Right lobe of liver (tissue), 6 donors: ENCODE measurements at regions not wholly inside any gene's neighbourhood (a gene's known extent, or its start where the extent isn't known, plus 50 kb on each side); places are given as distances from the start of the nearest gene placed in this dataset.

Experiments used
- ATAC-seq, 4 donors: fragments of 200-7000 bp; cut with Tn5 transposase; one replicate each; pipeline ENCODE4 v1.9.1; 2020; ENCODE audit warnings: mild to moderate bottlenecking in 4 of 4, moderate library complexity in 4 of 4
- DNase-seq, 3 donors: peaks; one replicate each; pipeline ENCODE4 v3.0.0-alpha.2; 2020
- H3K27ac ChIP-seq, 3 donors: fragments of 200-600 bp; one replicate each; pipeline ENCODE4 v1.8.0; 2022
- H3K27me3 ChIP-seq, 2 donors: fragments of 200-600 bp; one replicate each; pipeline ENCODE4 v1.8.0; 2022
- H3K36me3 ChIP-seq, 4 donors: fragments of 200-600 bp; sonication (generic) in 1 of 4; one replicate each; pipeline versions ENCODE4 v1.5.1 to v1.8.0; 2017 to 2022; ENCODE audit warnings: control low read depth in 1 of 4
- H3K4me1 ChIP-seq, 4 donors: fragments of 200-600 bp; sonication (generic) in 1 of 4; one replicate each; pipeline versions ENCODE4 v1.5.1 to v1.8.0; 2017 to 2022; ENCODE audit warnings: control low read depth in 1 of 4
- H3K4me3 ChIP-seq, 3 donors: fragments of 200-600 bp; one replicate each; pipeline ENCODE4 v1.8.0; 2022
- H3K9me3 ChIP-seq, 4 donors: fragments of 200-600 bp; sonication (generic) in 1 of 4; one replicate each; pipeline versions ENCODE4 v1.5.1 to v1.8.0; 2017 to 2022; ENCODE audit warnings: control low read depth in 1 of 4
- CTCF ChIP-seq, 4 donors: fragments of 200-600 bp in 3 of 4; fragments of 450-650 bp in 1 of 4; IDR thresholded peaks; one replicate each; pipeline versions ENCODE4 v1.5.1 to v1.8.0; 2016 to 2022; ENCODE audit warnings: antibody characterized with exemption in 4 of 4, mild to moderate bottlenecking in 2 of 4
- POLR2A ChIP-seq: fragments of 450-650 bp; IDR thresholded peaks from one replicate; pipeline ENCODE4 v1.6.1; 2017; ENCODE audit warnings: antibody characterized with exemption, mild to moderate bottlenecking
- WGBS: methylation state at CpG from one replicate; pipeline ENCODE4 v1.1.6; 2018; ENCODE audit warnings: low coverage, low lambda C conversion rate; ENCODE audit not compliant: insufficient coverage; ENCODE audit errors: missing lambda C conversion rate; 5-methylcytosine and 5-hydroxymethylcytosine counted together
- intact Hi-C, 2 donors: fragments of 100-400 bp; cut with DNase I; formaldehyde crosslinking; loops; one replicate each; pipeline versions ENCODE4 v1.11.2 to v1.14.1; 2022
- donor health status: DM: no; HTN: yes; CAD: no.
- donor health status: DM: no; HTN: no; CAD: no.
- donor health status: DM: no; HTN: no; CAD: no.
- donor health status: DM: no; HTN: yes; CAD: no.
- donor health status: DM: no; HTN: yes; CAD: no.

GRCh38 chr3:94420931-94421330, 358.1 kb downstream of the NSUN3 start:
- Histone ChIP-seq H3K27me3 (no peaks in the 10 kb centered on the region), H3K27ac (no peak overlapping the region), H3K4me1 (no peaks in the 10 kb centered on the region), H3K9me3 (no peaks in the 10 kb centered on the region), H3K4me3 (no peak overlapping the region), H3K36me3 (no peaks in the 10 kb centered on the region)
- 55% methylated on average over 1 of the region's 1 CpG for WGBS
- intact Hi-C loops = no loop called here
- DNase-seq (no peak), ATAC-seq (no peak)
- TF ChIP-seq CTCF (IDR thresholded peaks at IDR 0.05) = no peak

GRCh38 chr3:94423578-94423977, 360.7 kb downstream of the NSUN3 start:
- Histone ChIP-seq H3K27ac (no peak overlapping the region), H3K9me3 (no peaks in the 10 kb centered on the region), H3K4me3 (no peak overlapping the region), H3K27me3 (no peaks in the 10 kb centered on the region), H3K4me1 (no peaks in the 10 kb centered on the region), H3K36me3 (no peaks in the 10 kb centered on the region)
- intact Hi-C loops = no loop called here
- TF ChIP-seq POLR2A (no peak), CTCF (IDR thresholded peaks at IDR 0.05) (no peak)
- no peak for ATAC-seq
- DNase-seq = no peak

- no peak for TF ChIP-seq CTCF (IDR thresholded peaks at IDR 0.05)
- no peak overlapping the region for H3K4me3 ChIP-seq
- DNase-seq (no peak), ATAC-seq (no peak)
- intact Hi-C loops = no loop called here
- no peaks in the 10 kb centered on the region for H3K9me3 ChIP-seq
- no peak overlapping the region for H3K27ac ChIP-seq
- H3K36me3 ChIP-seq = no peaks in the 10 kb centered on the region
- no peaks in the 10 kb centered on the region for H3K4me1 ChIP-seq
- no peaks in the 10 kb centered on the region for H3K27me3 ChIP-seq
These were observed 366.7 kb downstream of the NSUN3 start for GRCh38 chr3:94429517-94429916.

GRCh38 chr3:94431876-94432570, 369.2 kb downstream of the NSUN3 start:
- Histone ChIP-seq H3K36me3 (no peaks in the 10 kb centered on the region), H3K27ac (no peak overlapping the region), H3K9me3 (no peaks in the 10 kb centered on the region), H3K4me1 (no peaks in the 10 kb centered on the region), H3K27me3 (no peaks in the 10 kb centered on the region), H3K4me3 (no peak overlapping the region)
- ATAC-seq = no peak
- DNase-seq = no peak
- intact Hi-C loops = no loop called here
- TF ChIP-seq CTCF (IDR thresholded peaks at IDR 0.05) = no peak
- 59% methylated on average over 3 of the region's 3 CpGs for WGBS

- TF ChIP-seq CTCF (IDR thresholded peaks at IDR 0.05) (no peak), POLR2A (no peak)
- intact Hi-C loops = no loop called here
- no peak for ATAC-seq
- Histone ChIP-seq H3K4me3 (no peak overlapping the region), H3K4me1 (no peaks in the 10 kb centered on the region), H3K36me3 (no peaks in the 10 kb centered on the region), H3K9me3 (no peaks in the 10 kb centered on the region), H3K27me3 (no peaks in the 10 kb centered on the region), H3K27ac (no peak overlapping the region)
- no peak for DNase-seq
These were observed 370.9 kb downstream of the NSUN3 start for GRCh38 chr3:94433811-94434210.
